ENCODE measurements at regions not wholly inside any gene's neighbourhood (a gene's known extent, or its start where the extent isn't known, plus 50 kb on each side); places are given as distances from the start of the nearest gene placed in this dataset.

- H3K27me3 Mint-ChIP-seq: peaks cover 5% of the 10 kb centered on the region
- peaks cover 12% of the 10 kb centered on the region for H3K9me3 Mint-ChIP-seq
- TF ChIP-seq, protein P1, sequence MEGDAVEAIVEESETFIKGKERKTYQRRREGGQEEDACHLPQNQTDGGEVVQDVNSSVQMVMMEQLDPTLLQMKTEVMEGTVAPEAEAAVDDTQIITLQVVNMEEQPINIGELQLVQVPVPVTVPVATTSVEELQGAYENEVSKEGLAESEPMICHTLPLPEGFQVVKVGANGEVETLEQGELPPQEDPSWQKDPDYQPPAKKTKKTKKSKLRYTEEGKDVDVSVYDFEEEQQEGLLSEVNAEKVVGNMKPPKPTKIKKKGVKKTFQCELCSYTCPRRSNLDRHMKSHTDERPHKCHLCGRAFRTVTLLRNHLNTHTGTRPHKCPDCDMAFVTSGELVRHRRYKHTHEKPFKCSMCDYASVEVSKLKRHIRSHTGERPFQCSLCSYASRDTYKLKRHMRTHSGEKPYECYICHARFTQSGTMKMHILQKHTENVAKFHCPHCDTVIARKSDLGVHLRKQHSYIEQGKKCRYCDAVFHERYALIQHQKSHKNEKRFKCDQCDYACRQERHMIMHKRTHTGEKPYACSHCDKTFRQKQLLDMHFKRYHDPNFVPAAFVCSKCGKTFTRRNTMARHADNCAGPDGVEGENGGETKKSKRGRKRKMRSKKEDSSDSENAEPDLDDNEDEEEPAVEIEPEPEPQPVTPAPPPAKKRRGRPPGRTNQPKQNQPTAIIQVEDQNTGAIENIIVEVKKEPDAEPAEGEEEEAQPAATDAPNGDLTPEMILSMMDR (IDR thresholded peaks at IDR 0.05): no peak
- ATAC-seq (ENCODE audit: low read depth) (no peak), DNase-seq (no peak)
- intact Hi-C loops (cut with micrococcal nuclease): no loop called here
- ChIA-PET POLR2A (no interaction called here), CTCF (no interaction called here)
- no peaks in the 10 kb centered on the region for H3K36me3 Mint-ChIP-seq (ENCODE audit: low read depth)
- H3K4me3 Mint-ChIP-seq: no peak overlapping the region
- no peak overlapping the region for H3K27ac Mint-ChIP-seq
- H3K4me1 Mint-ChIP-seq: no peaks in the 10 kb centered on the region
These were observed 70.0 kb upstream of the TSPAN5 start for GRCh38 chr4:98728433-98728832.

DNA sequence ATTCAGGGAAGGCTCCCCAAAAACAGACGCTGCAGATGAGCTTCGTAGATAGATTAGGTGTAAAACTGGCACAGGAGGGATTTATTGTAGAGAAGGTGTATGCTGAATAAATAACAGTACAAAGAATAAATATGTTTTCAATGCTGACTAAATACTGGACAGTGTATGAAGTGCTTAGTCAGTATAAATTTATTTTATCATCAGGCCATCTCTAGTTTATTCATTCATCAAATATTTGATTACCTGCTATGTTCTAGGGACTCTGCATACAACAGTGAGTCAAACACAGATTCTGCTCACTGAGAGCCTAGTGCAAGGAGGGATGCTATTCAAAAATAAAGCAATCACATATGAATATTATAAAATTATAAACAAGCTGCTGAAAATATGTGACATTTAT lies 63.6 kb upstream of the TSPAN5 start:
- POLR2A ChIA-PET: no interaction called here
- ATAC-seq (ENCODE audit: low read depth): no peak
- Mint-ChIP-seq H3K27me3 (peaks cover 10% of the 10 kb centered on the region), H3K36me3 (ENCODE audit: low read depth) (no peaks in the 10 kb centered on the region), H3K9me3 (peaks cover 12% of the 10 kb centered on the region), H3K4me3 (no peak overlapping the region), H3K27ac (no peak overlapping the region), H3K4me1 (no peaks in the 10 kb centered on the region)
- TF ChIP-seq, protein P1 (IDR thresholded peaks at IDR 0.05): no peak
- CTCF ChIA-PET: no interaction called here
- DNase-seq: no peak
- intact Hi-C loops (cut with micrococcal nuclease): no loop called here

GRCh38 chr4:98720871-98721480 lies 62.6 kb upstream of the TSPAN5 start:
- Mint-ChIP-seq H3K27ac (no peak overlapping the region), H3K4me1 (no peaks in the 10 kb centered on the region), H3K27me3 (peaks cover 9% of the 10 kb centered on the region), H3K4me3 (no peak overlapping the region), H3K9me3 (peaks cover 12% of the 10 kb centered on the region), H3K36me3 (ENCODE audit: low read depth) (no peaks in the 10 kb centered on the region)
- POLR2A ChIA-PET: no interaction called here
- ATAC-seq (ENCODE audit: low read depth) (no peak), DNase-seq (no peak)
- CTCF ChIA-PET: no interaction called here
- intact Hi-C loops (cut with micrococcal nuclease): no loop called here
- TF ChIP-seq, protein P1 (IDR thresholded peaks at IDR 0.05): no peak

GRCh38 chr4:98716796-98717195 lies 58.4 kb upstream of the TSPAN5 start:
- no peaks in the 10 kb centered on the region for H3K4me1 Mint-ChIP-seq
- CTCF ChIA-PET: no interaction called here
- H3K4me3 Mint-ChIP-seq: no peak overlapping the region
- intact Hi-C loops (cut with micrococcal nuclease): no loop called here
- no peaks in the 10 kb centered on the region for H3K36me3 Mint-ChIP-seq (ENCODE audit: low read depth)
- no peak overlapping the region for H3K27ac Mint-ChIP-seq
- H3K27me3 Mint-ChIP-seq: peaks cover 5% of the 10 kb centered on the region
- ATAC-seq (ENCODE audit: low read depth) (no peak), DNase-seq (no peak)
- POLR2A ChIA-PET: no interaction called here
- no peaks in the 10 kb centered on the region for H3K9me3 Mint-ChIP-seq
- TF ChIP-seq, protein P1 (IDR thresholded peaks at IDR 0.05): no peak

DNA sequence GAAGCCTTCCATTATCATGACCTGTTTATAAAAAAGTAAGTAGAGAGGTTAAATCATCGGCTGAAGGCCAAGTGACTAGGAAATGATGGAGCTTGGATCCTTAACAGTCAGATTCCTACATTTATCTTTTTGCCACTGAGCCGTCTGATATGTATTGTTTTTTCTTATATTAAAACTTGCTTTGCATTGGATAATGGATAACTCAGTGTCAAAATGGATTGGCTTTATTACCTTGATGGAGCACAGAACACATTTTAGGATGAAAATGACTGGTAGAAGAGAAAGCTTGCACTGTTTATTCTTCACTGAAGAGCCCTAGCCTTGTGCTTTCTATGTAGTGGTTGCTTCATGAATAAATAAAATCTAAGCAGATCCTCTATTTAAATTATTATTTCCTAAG lies 54.2 kb upstream of the TSPAN5 start:
- no peak for ATAC-seq (ENCODE audit: low read depth)
- POLR2A ChIA-PET: no interaction called here
- Mint-ChIP-seq H3K4me1 (no peaks in the 10 kb centered on the region), H3K9me3 (peaks cover 4% of the 10 kb centered on the region), H3K4me3 (no peak overlapping the region), H3K27ac (no peak overlapping the region), H3K36me3 (ENCODE audit: low read depth) (no peaks in the 10 kb centered on the region), H3K27me3 (peaks cover 6% of the 10 kb centered on the region)
- CTCF ChIA-PET: no interaction called here
- TF ChIP-seq, protein P1 (IDR thresholded peaks at IDR 0.05): no peak
- intact Hi-C loops (cut with micrococcal nuclease): no loop called here
- no peak for DNase-seq

Data from activated B cell treated with CpG ODN at 0.5 μM for 24 hours (primary cell).